ENCODE measurements at regions not wholly inside any gene's neighbourhood (a gene's known extent, or its start where the extent isn't known, plus 50 kb on each side); places are given as distances from the start of the nearest gene placed in this dataset.

- CTCF ChIA-PET: no interaction called here
- Histone ChIP-seq H3K4me3 (no peak overlapping the region), H4K20me1 (ENCODE audit: insufficient read depth) (no peaks in the 10 kb centered on the region), H3K4me1 (replicated peaks; ENCODE audit: insufficient read depth) (no peaks in the 10 kb centered on the region), H2AFZ (no peak overlapping the region), H3K9me2 (ENCODE audit: insufficient read depth) (no peaks in the 10 kb centered on the region), H3K27ac (no peak overlapping the region), H3K79me2 (ENCODE audit: low read depth) (no peaks in the 10 kb centered on the region), H3K36me3 (ENCODE audit: low read depth) (no peaks in the 10 kb centered on the region), H3K27me3 (ENCODE audit: insufficient read depth, low read depth) (no peaks in the 10 kb centered on the region), H3K9me3 (ENCODE audit: insufficient read depth, low read depth) (no peaks in the 10 kb centered on the region), H3F3A (ENCODE audit: insufficient read depth, low read depth) (no peaks in the 10 kb centered on the region), H3K4me2 (no peak overlapping the region)
- no peak for TF ChIP-seq EZH2 (IDR thresholded peaks at IDR 0.05; ENCODE audit: low read depth)
- no peak for DNase-seq
- intact Hi-C loops (cut with micrococcal nuclease; ENCODE audit: unreplicated experiment): no loop called here
- POLR2A ChIA-PET (ENCODE audit: unreplicated experiment): no interaction called here
- BruUV-seq (replicated peaks): no TSS peak
These were observed 378.5 kb downstream of the KLHL4 start for GRCh38 chrX:87896057-87896456.

GRCh38 chrX:87900320-87900908 lies 382.8 kb downstream of the KLHL4 start:
- Histone ChIP-seq H3K9me3 (ENCODE audit: insufficient read depth, low read depth) (no peaks in the 10 kb centered on the region), H3K9me2 (ENCODE audit: insufficient read depth) (no peaks in the 10 kb centered on the region), H3K27me3 (ENCODE audit: insufficient read depth, low read depth) (no peaks in the 10 kb centered on the region), H3K36me3 (ENCODE audit: low read depth) (no peaks in the 10 kb centered on the region), H3K27ac (no peak overlapping the region), H3K4me1 (replicated peaks; ENCODE audit: insufficient read depth) (no peaks in the 10 kb centered on the region), H2AFZ (0 out of 2 replicates have a peak overlapping the region, but pooled peaks have one; percentile 16), H3K4me2 (peak overlapping the region; percentile 38), H3F3A (ENCODE audit: insufficient read depth, low read depth) (no peaks in the 10 kb centered on the region), H3K79me2 (ENCODE audit: low read depth) (no peaks in the 10 kb centered on the region), H4K20me1 (ENCODE audit: insufficient read depth) (no peaks in the 10 kb centered on the region), H3K4me3 (no peak overlapping the region)
- BruUV-seq (replicated peaks): no TSS peak
- peak in 1 of 2 experiments; percentile 51 for DNase-seq
- POLR2A ChIA-PET (ENCODE audit: unreplicated experiment): no interaction called here
- TF ChIP-seq CTCF (conservative IDR thresholded peaks at IDR 0.05) (no peak), EZH2 (IDR thresholded peaks at IDR 0.05; ENCODE audit: low read depth) (no peak)
- intact Hi-C loops (cut with micrococcal nuclease; ENCODE audit: unreplicated experiment): no loop called here
- CTCF ChIA-PET: no interaction called here

GRCh38 chrX:87901060-87901459 lies 383.5 kb downstream of the KLHL4 start:
- H3K9me3 ChIP-seq (ENCODE audit: insufficient read depth, low read depth): no peaks in the 10 kb centered on the region
- no peaks in the 10 kb centered on the region for H3K4me1 ChIP-seq (replicated peaks; ENCODE audit: insufficient read depth)
- intact Hi-C loops (cut with micrococcal nuclease; ENCODE audit: unreplicated experiment): no loop called here
- DNase-seq: no peak
- no peaks in the 10 kb centered on the region for H3K36me3 ChIP-seq (ENCODE audit: low read depth)
- peak overlapping the region; percentile 38; the same call in 1 of the 2 replicates for H3K4me2 ChIP-seq
- BruUV-seq (replicated peaks): no TSS peak
- H3K4me3 ChIP-seq: no peak overlapping the region
- POLR2A ChIA-PET (ENCODE audit: unreplicated experiment): no interaction called here
- TF ChIP-seq EZH2 (IDR thresholded peaks at IDR 0.05; ENCODE audit: low read depth): no peak
- no peak for TF ChIP-seq CTCF (conservative IDR thresholded peaks at IDR 0.05)
- no peak overlapping the region for H3K27ac ChIP-seq
- CTCF ChIA-PET: no interaction called here
- H2AFZ ChIP-seq: no peak overlapping the region
- H4K20me1 ChIP-seq (ENCODE audit: insufficient read depth): no peaks in the 10 kb centered on the region
- H3K27me3 ChIP-seq (ENCODE audit: insufficient read depth, low read depth): no peaks in the 10 kb centered on the region
- no peaks in the 10 kb centered on the region for H3F3A ChIP-seq (ENCODE audit: insufficient read depth, low read depth)
- H3K79me2 ChIP-seq (ENCODE audit: low read depth): no peaks in the 10 kb centered on the region
- H3K9me2 ChIP-seq (ENCODE audit: insufficient read depth): no peaks in the 10 kb centered on the region

- intact Hi-C loops (cut with micrococcal nuclease; ENCODE audit: unreplicated experiment): no loop called here
- no TSS peak for BruUV-seq (replicated peaks)
- H2AFZ ChIP-seq: no peak overlapping the region
- DNase-seq: no peak
- no peaks in the 10 kb centered on the region for H3K4me1 ChIP-seq (replicated peaks; ENCODE audit: insufficient read depth)
- POLR2A ChIA-PET (ENCODE audit: unreplicated experiment): no interaction called here
- CTCF ChIA-PET: no interaction called here
- no peaks in the 10 kb centered on the region for H3K9me2 ChIP-seq (ENCODE audit: insufficient read depth)
- H3K4me3 ChIP-seq: no peak overlapping the region
- no peaks in the 10 kb centered on the region for H3K79me2 ChIP-seq (ENCODE audit: low read depth)
- TF ChIP-seq EZH2 (IDR thresholded peaks at IDR 0.05; ENCODE audit: low read depth): no peak
- no peak for TF ChIP-seq CTCF (conservative IDR thresholded peaks at IDR 0.05)
- no peak overlapping the region for H3K4me2 ChIP-seq
- H3F3A ChIP-seq (ENCODE audit: insufficient read depth, low read depth): no peaks in the 10 kb centered on the region
- H3K27me3 ChIP-seq (ENCODE audit: insufficient read depth, low read depth): no peaks in the 10 kb centered on the region
- H3K36me3 ChIP-seq (ENCODE audit: low read depth): no peaks in the 10 kb centered on the region
- H3K9me3 ChIP-seq (ENCODE audit: insufficient read depth, low read depth): no peaks in the 10 kb centered on the region
- H3K27ac ChIP-seq: no peak overlapping the region
- no peaks in the 10 kb centered on the region for H4K20me1 ChIP-seq (ENCODE audit: insufficient read depth)
These were observed 397.1 kb downstream of the KLHL4 start for GRCh38 chrX:87914726-87915125.
